HG03159 (cell line): ENCODE measurements at regions not wholly inside any gene's neighbourhood (a gene's known extent, or its start where the extent isn't known, plus 50 kb on each side); places are given as distances from the start of the nearest gene placed in this dataset.

Experiments
- ATAC-seq: cut with Tn5 transposase; IDR thresholded peaks from one replicate; pipeline ENCODE4 v1.9.1; 2021; ENCODE audit warnings: mild to moderate bottlenecking, moderate library complexity; ENCODE audit not compliant: unreplicated experiment

DNA sequence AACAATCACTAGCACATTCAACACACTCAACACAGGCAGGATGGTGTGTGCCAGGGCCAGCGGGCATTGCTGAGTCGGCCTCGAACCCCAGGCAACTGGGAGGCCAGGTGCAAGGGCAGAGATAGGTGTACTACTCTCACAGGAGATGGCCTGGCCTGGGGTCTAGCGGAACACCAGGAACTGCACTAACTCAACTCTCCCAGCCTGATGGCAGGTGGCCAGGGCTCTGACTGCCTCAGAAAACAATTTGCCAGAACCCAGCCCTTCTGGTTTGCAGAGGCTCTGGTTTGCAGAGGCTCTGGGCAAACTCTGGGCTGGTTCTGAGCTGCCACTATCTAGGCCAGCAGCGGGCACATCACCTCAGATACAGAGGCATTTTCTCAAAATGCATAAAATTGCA lies 229.2 kb upstream of the CHRNA7 start:
- no peak for ATAC-seq

DNA sequence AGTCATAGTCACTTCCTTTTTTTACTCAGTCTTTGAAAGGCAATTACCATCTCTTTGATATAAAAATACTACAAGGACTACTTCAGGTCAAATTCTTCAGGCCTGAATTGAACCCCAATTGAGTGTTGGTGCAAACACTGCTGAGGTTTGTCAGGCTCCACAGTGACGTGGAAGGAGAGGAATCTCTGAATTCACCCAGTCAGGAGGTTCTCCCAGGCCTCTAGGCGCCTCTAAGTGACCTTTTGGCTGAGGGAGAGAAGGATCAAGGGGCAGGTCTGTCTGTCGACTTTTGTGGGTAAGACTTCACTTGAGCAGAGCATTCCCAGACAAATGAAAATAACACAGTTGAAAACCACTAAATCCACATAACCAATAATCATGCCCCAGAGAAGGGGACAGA lies 227.6 kb upstream of the CHRNA7 start:
- no peak for ATAC-seq

GRCh38 chr15:31803388-31803884 lies 226.9 kb upstream of the CHRNA7 start:
- ATAC-seq: no peak

DNA sequence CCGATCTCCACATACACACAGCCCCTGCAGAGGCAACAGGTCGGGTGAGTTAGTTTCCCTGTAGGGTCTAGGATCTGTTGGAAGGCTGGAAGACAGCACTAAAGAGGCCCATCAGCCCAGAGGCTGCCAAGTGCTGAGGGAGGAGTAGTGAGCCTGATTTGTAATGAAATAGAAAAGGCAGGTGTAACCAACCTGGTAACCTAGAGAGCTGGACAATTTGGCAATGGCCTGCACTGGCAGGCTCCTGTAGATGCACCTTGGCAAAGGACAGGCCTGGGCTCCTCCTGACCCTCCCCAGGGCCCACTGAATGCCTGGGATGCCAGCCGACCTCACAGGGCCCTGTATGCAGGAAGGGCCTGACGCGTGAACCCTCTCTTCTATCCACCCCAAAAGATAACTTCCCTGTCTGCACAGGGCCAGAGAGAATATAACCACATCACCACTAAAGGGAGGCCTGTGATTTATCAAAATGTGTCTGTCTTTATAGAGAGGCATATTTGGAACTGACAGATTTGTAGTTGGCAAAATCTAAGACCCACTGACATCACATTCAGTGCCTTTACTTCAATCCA lies 225.1 kb upstream of the CHRNA7 start:
- ATAC-seq: no peak

- no peak for ATAC-seq
These were observed 224.2 kb upstream of the CHRNA7 start for GRCh38 chr15:31806106-31806505.

- ATAC-seq: no peak
These were observed 218.7 kb upstream of the CHRNA7 start for GRCh38 chr15:31811641-31812040.

DNA sequence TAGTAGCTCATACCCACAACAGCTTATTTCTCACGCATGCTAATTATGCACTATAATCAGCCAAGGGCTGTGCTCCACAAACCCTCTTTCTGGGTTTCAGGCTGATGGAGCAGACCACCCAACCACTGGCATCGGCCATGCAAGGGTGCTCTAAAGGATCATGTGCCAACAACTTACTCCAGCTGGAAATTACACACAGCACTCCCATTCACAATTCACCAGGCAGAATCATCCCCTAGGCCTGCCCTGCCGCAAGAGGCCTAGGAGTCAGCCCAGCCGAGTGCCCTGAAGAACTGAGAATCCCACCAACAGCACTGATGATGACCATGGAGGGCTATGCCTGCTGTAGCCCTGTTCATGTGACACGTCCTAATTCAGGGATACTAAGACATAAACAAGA lies 216.2 kb upstream of the CHRNA7 start:
- ATAC-seq: no peak

GRCh38 chr15:31815411-31816155 lies 214.7 kb upstream of the CHRNA7 start:
- no peak for ATAC-seq

- ATAC-seq: no peak
These were observed 207.9 kb upstream of the CHRNA7 start for GRCh38 chr15:31822463-31822862.

DNA sequence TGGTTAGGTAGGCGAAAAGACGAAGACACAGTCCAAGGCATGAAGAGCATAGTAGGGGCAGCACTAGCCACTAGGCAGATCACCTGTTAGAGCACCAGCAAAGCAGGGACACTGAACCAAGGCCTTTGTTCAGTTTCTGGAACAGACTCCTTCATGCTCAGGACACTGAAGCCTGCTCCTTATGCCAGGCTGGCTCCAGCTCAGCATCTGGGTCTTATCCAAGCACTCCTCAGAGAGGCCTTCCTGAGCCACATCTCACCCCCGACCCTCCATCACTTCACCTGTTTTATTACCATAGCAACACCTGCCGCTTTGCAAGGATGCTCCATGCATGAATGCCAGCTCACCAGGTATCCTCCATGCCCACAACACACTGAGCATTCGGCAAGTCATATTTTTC lies 206.3 kb upstream of the CHRNA7 start:
- no peak for ATAC-seq

- ATAC-seq: no peak
These were observed 201.7 kb upstream of the CHRNA7 start for GRCh38 chr15:31828594-31828993.

GRCh38 chr15:31830591-31830990 lies 199.7 kb upstream of the CHRNA7 start:
- no peak for ATAC-seq

DNA sequence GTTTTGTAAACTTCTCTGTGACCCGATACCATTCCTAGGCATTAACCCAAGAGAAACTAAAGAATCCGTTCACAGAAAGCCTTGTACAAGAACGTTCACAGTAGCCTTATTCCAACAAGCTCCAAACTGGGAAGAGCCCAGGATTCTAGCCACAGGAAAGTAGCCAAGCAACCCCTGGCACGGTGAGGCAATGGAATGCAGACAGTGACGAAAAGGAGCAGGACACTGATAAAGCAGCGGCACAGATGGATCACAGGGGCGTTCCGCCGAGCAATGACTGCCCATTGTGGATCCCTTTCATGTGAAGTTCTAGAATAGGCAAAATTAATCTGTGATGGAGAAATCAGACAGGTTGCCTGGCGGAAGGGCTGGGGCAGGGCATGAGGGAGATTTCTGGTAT lies 198.7 kb upstream of the CHRNA7 start:
- ATAC-seq: no peak

- ATAC-seq: no peak
These were observed 195.7 kb upstream of the CHRNA7 start for GRCh38 chr15:31834654-31835053.

GRCh38 chr15:31839388-31839787 lies 190.9 kb upstream of the CHRNA7 start:
- ATAC-seq: no peak

DNA sequence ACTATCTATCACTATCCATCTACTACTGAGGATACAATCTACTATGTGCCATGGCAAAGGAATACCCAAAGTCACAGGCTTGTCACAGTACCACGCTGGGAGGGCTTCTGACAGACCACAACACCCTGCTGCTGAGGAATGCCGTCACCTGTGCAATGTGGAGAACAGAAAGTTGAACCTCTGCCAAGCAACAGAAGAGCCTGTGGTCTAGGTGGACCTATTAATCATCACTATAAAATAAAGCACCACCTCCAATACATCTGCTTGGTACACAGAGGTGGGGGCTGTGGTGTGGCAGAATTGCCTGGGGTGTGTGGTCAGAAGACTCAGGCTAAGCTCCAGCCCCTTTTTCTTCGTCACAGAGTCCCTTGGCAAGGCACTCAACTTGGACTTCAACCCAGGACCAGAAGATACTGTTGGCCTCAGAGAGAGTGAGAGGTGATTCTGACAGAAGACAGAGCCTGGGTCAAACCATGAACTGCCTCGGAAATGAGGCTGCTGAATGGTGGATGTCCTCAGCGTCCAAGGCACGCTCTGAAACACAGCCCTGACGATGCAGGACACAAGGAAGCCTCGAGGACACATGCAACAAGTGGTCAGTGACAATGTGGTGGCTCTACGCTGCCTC lies 189.4 kb upstream of the CHRNA7 start:
- ATAC-seq: no peak

- ATAC-seq: no peak
These were observed 187.7 kb upstream of the CHRNA7 start for GRCh38 chr15:31842532-31843195.

DNA sequence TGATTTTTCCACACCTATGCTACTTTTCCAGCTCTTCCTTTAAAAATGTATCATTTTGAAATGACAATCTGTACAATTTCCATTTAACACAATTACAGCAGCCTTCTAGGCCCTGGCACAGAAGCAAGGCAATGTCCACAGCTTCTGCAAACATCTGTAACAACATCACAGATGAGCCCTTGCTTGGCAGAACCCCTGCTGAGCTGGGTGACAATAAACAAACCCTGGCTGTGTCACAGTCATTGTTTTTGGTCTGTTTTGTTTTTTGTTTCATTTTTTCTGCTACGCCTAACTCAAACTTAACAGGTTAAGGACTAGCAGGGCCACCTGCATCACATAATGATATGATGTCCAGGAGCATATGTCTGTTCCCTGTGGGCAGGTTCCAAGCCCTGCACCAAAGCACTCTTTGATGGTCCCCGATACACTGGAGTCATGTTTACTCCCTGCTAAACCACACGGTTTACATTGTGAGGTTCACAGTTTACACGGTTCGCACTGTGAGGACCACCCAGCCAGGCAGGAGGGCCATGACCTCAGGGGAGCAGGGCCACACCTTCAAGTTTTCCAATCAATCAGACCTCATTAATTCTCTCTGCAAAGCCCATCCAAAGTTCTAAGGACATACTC lies 186.8 kb upstream of the CHRNA7 start:
- no peak for ATAC-seq

- ATAC-seq: no peak
These were observed 184.5 kb upstream of the CHRNA7 start for GRCh38 chr15:31845791-31846190.

- ATAC-seq: no peak
These were observed 182.4 kb upstream of the CHRNA7 start for GRCh38 chr15:31847961-31848360.

DNA sequence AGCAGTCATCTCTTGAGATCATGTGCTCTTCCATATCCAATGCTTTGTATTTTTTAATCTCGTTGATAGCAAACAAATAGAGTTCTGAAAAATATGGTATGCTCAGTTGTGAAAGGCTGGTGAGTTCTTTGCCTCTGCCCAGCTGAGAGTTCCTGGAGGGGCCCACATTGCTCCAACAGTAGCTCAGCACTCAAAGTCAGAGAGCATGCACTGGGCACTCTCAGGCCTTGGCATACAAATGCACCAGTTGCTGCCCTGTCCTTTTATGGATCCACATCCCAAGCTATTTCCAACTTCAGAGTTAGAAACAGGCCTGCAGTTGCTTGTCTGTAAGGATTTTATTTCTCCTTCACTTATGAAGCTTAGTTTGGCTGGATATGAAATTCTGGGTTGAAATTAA lies 181.7 kb upstream of the CHRNA7 start:
- no peak for ATAC-seq
